ENCODE measurements at regions not wholly inside any gene's neighbourhood (a gene's known extent, or its start where the extent isn't known, plus 50 kb on each side); places are given as distances from the start of the nearest gene placed in this dataset.

DNA sequence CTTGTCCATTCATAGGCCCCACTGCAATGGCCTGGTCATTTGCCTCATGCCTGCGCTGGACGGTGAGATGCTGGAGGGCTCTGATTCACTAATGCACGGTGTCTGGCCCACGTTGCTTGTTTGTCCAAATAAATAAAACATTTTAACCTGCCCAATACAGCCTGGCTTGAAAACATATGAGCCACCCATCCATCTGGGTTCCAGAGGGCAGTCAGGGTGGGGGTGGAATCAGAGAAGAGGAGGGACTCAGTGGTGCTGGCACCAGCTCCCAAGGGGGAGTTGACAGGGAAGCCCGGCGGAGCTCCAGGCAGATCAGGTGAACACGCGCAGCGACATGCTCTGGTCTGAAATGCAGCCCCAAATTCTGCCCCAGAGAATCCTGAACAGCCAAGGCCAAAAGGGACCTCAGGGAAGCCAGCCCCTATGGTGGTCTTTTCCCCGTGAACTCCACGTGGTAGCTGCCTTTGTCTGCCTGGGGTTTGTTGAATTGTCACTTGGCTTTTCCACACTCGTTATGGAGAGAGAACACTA is 265.2 kb downstream of the UACA start:
- CTCF ChIA-PET: interaction anchor here (3.5 to 5.6 kb wide), 2 partner anchors 10 to 14 kb away, joined by 12 to 61 read pairs; no protein-coding TSS in a partner anchor
- DNase-seq (ENCODE audit: extremely low spot score): no peak
- POLR2A ChIA-PET: no interaction called here
- TF ChIP-seq, protein P1, sequence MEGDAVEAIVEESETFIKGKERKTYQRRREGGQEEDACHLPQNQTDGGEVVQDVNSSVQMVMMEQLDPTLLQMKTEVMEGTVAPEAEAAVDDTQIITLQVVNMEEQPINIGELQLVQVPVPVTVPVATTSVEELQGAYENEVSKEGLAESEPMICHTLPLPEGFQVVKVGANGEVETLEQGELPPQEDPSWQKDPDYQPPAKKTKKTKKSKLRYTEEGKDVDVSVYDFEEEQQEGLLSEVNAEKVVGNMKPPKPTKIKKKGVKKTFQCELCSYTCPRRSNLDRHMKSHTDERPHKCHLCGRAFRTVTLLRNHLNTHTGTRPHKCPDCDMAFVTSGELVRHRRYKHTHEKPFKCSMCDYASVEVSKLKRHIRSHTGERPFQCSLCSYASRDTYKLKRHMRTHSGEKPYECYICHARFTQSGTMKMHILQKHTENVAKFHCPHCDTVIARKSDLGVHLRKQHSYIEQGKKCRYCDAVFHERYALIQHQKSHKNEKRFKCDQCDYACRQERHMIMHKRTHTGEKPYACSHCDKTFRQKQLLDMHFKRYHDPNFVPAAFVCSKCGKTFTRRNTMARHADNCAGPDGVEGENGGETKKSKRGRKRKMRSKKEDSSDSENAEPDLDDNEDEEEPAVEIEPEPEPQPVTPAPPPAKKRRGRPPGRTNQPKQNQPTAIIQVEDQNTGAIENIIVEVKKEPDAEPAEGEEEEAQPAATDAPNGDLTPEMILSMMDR (IDR thresholded peaks at IDR 0.05; ENCODE audit: control extremely low read depth, extremely low read depth, low read depth, missing control alignments): no peak

DNA sequence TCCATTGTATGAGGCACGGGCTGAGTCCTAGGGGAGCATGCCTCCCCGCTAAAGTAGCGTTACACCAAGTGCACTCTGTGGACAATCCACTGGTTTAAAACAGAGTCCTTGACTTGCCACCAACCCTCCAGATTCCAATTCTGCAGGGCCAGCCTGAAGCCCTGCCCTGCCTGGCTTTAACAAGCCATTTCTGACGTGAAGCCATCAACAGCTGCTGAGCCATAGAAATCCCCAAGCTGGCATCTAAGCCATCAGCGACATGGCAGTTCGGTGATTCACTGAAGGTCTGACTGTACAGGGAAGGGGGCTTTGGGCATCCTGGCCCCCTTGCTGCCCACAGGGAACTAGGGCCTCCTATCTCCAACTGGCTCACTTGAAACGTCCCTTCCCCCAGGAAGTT is 265.7 kb downstream of the UACA start:
- DNase-seq (ENCODE audit: extremely low spot score): no peak
- POLR2A ChIA-PET: no interaction called here
- CTCF ChIA-PET: interaction anchor here (1.3 to 5.6 kb wide), 3 partner anchors 9 to 1035 kb away, joined by 4 to 61 read pairs (median 12); no protein-coding TSS in a partner anchor
- TF ChIP-seq, protein P1 (IDR thresholded peaks at IDR 0.05; ENCODE audit: control extremely low read depth, extremely low read depth, low read depth, missing control alignments): no peak

DNA sequence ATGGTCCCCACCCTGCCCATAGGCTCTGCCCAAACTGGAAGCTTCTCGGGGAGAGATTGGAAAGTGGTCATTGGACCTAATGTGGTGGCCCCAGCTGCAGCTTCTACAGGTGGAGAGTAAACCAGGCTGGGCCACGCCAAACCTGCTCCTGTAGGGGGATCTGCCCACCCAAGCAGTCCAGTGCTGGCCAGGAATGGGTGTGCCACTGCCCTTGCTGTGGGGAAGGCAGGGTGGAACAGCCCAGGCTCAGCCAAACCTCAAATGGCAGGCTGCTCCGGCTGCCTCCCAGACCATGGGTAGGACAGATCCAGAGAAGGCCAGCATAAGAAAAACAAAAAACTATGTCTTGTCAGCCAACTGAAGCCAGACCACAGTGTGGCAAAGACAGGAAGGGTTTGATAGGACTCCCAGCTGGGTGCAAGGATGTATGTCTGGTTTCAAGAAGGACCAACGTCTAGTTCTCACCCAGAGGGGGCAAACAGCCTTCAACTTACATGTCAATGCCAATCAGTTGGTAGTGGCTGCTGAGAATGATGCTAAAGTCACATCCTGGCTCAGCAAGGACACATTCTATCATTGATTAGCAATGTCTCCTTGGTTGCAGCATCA is 267.3 kb downstream of the UACA start:
- ChIA-PET CTCF (interaction anchor here (0.7 to 5.6 kb wide), 8 partner anchors 8 to 1033 kb away, joined by 3 to 61 read pairs (median 6); no protein-coding TSS in a partner anchor), POLR2A (no interaction called here)
- TF ChIP-seq, protein P1 (IDR thresholded peaks at IDR 0.05; ENCODE audit: control extremely low read depth, extremely low read depth, low read depth, missing control alignments): no peak
- no peak for DNase-seq (ENCODE audit: extremely low spot score)

DNA sequence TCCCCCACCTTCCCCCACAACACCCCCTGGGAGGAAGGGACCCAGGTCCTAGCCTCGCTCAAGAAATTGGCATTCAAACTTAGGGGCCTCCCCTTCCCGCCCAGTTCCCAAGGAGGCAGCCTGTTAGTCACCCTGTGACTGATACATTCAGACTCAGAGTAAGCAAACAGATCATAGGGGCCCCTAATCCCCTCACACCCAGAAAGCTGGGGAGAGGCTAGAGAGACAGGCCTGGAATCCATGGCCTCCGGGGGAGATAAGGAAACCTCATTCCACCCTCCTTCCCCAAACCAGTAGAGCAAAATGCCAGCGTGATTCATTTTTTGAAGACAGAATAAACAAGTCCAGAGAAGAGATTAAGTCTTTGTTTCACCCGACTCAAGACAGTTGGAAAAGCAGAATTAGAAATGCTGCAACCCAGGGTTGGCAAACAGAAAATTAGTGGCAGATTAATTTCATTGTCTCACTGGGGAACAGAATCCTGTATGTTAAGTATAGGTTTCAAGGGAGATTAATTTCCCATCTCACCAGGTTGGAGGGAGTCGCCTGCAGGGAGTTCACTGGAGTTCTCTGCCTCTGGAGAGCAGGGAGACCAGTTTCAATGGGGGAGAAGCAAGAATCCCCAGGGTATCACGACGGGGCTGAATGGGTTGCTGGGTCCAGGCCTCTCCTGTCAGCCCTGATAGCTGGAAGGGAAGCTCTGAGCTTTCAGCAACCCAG is 268.3 kb downstream of the UACA start:
- TF ChIP-seq, protein P1 (IDR thresholded peaks at IDR 0.05; ENCODE audit: control extremely low read depth, extremely low read depth, low read depth, missing control alignments): no peak
- ChIA-PET CTCF (interaction anchor here (0.7 to 5.6 kb wide), 4 partner anchors 6 to 17 kb away, joined by 3 to 61 read pairs (median 10); no protein-coding TSS in a partner anchor), POLR2A (interaction anchor here (0.7 kb wide), 1 partner anchor 10 kb away, joined by 3 read pairs; no protein-coding TSS in a partner anchor)
- no peak for DNase-seq (ENCODE audit: extremely low spot score)

DNA sequence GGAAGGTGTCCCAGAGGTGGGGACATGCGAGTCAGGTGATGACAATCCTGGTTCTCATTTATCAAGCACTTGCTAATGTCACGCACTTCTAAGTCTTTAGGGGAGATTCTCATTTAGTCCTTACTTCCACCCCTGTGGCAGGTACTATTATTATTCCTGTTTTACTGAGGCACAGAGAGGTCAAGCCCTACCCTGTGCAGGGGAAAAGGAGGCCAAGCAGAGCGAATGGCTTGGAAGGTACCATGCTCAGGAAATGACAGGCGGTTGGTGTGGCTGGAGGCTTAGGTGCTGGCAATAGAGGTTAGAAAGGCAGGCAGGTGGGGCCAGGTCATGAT is 268.9 kb downstream of the UACA start:
- TF ChIP-seq, protein P1 (IDR thresholded peaks at IDR 0.05; ENCODE audit: control extremely low read depth, extremely low read depth, low read depth, missing control alignments): no peak
- DNase-seq (ENCODE audit: extremely low spot score): no peak
- POLR2A ChIA-PET: no interaction called here
- CTCF ChIA-PET: no interaction called here

DNA sequence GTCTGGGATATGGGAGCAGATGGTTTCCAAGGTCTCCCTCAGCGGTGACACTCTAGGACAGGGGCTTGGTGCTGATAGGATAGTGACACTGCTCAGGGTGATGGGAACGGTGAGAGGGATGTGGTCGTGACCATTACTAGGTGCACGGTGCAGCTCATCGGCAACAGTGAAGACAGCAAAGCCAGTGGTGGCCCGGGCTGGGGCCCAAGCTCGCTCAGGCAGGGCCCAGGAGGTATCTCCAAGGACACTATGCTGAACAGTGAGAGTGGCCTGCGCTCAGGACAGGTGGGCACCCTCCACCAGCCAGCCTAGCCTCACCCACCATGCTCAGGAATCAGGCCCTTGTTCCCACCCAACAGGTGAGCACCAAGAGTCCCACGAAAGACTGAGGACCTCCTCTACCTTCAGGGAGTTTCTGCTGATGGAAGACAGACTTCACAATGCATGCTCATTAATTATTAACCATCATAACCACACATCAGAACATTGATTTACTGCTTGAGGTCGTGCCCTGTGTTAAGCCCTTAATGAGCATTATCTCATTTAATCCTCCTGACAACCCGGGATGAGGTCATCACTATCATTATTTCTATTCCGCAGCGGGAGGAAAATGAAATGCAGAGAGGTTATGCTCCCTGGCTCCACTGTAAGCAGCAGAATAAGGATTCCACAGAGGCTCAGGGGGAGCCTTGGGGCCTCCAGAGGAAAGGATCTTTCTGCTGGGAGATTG is 269.4 kb downstream of the UACA start:
- no peak for DNase-seq (ENCODE audit: extremely low spot score)
- POLR2A ChIA-PET: interaction anchor here (1.6 kb wide), 1 partner anchor 11 kb away, joined by 8 read pairs; no protein-coding TSS in a partner anchor

More for the DNA sequence above, 269.4 kb downstream of the UACA start:
- CTCF ChIA-PET: interaction anchor here (7.5 to 19.8 kb wide), 2 partner anchors 11 to 29 kb away, joined by 101 to 285 read pairs; no protein-coding TSS in a partner anchor
- TF ChIP-seq, protein P1 (IDR thresholded peaks at IDR 0.05; ENCODE audit: control extremely low read depth, extremely low read depth, low read depth, missing control alignments): no peak

Data from GM10248 (cell line).